ENCODE measurements at regions not wholly inside any gene's neighbourhood (a gene's known extent, or its start where the extent isn't known, plus 50 kb on each side); places are given as distances from the start of the nearest gene placed in this dataset.

GRCh38 chr9:11135851-11136250 is 523.0 kb upstream of the PTPRD start:
- no peak for TF ChIP-seq POLR2A (IDR thresholded peaks at IDR 0.05; ENCODE audit: low read length)
- no peak for TF ChIP-seq GATA1 (IDR thresholded peaks at IDR 0.05; ENCODE audit: low read depth, low read length)
